ENCODE measurements at regions not wholly inside any gene's neighbourhood (a gene's known extent, or its start where the extent isn't known, plus 50 kb on each side); places are given as distances from the start of the nearest gene placed in this dataset.

DNA sequence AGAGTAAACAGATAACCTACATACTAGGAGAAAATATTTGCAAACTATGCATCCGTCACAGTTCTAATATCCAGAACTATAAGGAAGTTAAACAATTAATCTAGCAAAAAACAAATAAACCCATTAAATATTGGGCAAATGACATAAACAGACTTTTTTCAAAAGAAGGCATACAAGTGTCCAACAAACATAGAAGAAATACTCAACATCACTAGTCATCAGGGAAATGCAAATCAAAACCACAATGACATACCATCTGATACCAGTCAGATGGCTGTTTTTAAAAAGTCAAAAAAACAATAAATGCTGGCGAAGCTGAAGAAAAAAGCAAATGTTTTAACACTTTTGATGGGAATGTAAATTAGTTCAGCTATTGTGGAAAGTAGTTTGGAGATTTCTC, 1117.7 kb upstream of the MAP3K7 start:
- no peak overlapping the region for H3K9ac ChIP-seq (ENCODE audit: low read length)
- H3F3A ChIP-seq (ENCODE audit: insufficient read depth, low read length), result no peaks in the 10 kb centered on the region
- TF ChIP-seq EZH2phosphoT487 (IDR thresholded peaks at IDR 0.05; ENCODE audit: low read length) (no peak), EZH2 (optimal IDR thresholded peaks at IDR 0.05; ENCODE audit: low read depth, low read length) (no peak)
- TF ChIP-seq, protein P1, sequence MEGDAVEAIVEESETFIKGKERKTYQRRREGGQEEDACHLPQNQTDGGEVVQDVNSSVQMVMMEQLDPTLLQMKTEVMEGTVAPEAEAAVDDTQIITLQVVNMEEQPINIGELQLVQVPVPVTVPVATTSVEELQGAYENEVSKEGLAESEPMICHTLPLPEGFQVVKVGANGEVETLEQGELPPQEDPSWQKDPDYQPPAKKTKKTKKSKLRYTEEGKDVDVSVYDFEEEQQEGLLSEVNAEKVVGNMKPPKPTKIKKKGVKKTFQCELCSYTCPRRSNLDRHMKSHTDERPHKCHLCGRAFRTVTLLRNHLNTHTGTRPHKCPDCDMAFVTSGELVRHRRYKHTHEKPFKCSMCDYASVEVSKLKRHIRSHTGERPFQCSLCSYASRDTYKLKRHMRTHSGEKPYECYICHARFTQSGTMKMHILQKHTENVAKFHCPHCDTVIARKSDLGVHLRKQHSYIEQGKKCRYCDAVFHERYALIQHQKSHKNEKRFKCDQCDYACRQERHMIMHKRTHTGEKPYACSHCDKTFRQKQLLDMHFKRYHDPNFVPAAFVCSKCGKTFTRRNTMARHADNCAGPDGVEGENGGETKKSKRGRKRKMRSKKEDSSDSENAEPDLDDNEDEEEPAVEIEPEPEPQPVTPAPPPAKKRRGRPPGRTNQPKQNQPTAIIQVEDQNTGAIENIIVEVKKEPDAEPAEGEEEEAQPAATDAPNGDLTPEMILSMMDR (IDR thresholded peaks at IDR 0.05; ENCODE audit: low read length), result no peak
- no peaks in the 10 kb centered on the region for H3K27me3 ChIP-seq (replicated peaks; ENCODE audit: insufficient read depth, low read length)
- no peak for DNase-seq
- no peak overlapping the region for H3K4me3 ChIP-seq (ENCODE audit: low read length)
- H3K9me2 ChIP-seq (replicated peaks; ENCODE audit: insufficient read depth, low read length), result no peaks in the 10 kb centered on the region
- no peaks in the 10 kb centered on the region for H3K36me3 ChIP-seq (replicated peaks; ENCODE audit: insufficient read depth, low read length)
- no peaks in the 10 kb centered on the region for H4K20me1 ChIP-seq (ENCODE audit: insufficient read depth, low read length)
- H3K4me1 ChIP-seq (ENCODE audit: low read length), result peaks cover 13% of the 10 kb centered on the region; the same call in 1 of the 2 replicates
- no peaks in the 10 kb centered on the region for H3K9me3 ChIP-seq (replicated peaks; ENCODE audit: insufficient read depth, low read length)
- no peaks in the 10 kb centered on the region for H3K79me2 ChIP-seq (ENCODE audit: low read length)
- H3K4me2 ChIP-seq (ENCODE audit: low read depth, low read length), result peak overlapping the region; percentile 6; the same call in 1 of the 2 replicates
- no peak overlapping the region for H2AFZ ChIP-seq (ENCODE audit: low read length)
- no peak overlapping the region for H3K27ac ChIP-seq (ENCODE audit: low read length)

DNA sequence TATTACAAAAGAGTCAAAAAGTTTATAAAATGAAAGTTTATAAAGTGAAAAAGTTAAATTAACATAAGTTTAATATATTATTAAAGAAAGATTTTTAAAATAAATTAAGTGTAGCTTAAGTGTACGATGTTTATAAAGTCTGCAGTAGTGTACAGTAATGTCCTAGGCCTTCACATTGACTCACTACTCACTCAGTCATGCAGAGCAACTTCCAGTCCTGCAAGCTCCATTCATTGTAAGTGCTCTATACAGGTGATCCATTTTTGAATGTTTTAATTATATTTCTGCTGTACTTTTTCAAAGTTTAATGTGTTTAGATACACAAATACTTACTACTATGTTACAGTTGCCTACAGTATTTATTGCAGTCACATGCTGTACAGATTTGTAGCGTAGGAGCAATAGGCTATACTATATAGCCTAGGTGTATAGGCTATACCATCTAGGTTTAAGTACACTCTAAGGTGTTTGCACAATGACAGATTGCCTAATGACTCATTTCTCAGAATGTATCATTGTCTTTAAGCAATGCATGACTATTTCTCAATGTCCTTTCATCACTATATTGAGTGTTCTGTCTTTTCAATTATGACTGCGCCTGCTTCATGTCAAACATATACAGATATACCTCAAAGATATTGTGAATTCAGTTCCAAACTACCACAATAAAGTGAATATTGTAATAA, 1110.3 kb upstream of the MAP3K7 start:
- no peaks in the 10 kb centered on the region for H3K36me3 ChIP-seq (replicated peaks; ENCODE audit: insufficient read depth, low read length)
- no peaks in the 10 kb centered on the region for H3K79me2 ChIP-seq (ENCODE audit: low read length)

DNA sequence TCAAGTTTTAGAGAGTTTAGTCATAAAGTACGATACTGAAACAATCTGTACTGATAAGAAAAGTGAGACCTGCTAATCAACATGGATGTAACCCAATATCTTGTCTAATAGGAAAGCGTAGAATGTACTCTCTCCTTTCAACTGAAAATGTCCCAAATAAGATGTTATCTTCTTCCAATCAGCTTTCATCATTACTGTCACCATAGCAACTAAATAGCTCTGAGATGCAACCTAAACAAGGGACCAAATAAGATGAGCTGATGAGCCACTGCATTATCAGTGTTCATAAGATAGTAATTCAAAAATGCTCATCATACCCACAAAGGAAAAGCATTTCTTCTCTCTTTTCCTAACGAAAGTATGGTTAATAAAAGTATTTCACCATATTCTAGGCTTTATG, 1108.3 kb upstream of the MAP3K7 start:
- TF ChIP-seq EZH2phosphoT487 (IDR thresholded peaks at IDR 0.05; ENCODE audit: low read length) (no peak), EZH2 (optimal IDR thresholded peaks at IDR 0.05; ENCODE audit: low read depth, low read length) (no peak)
- TF ChIP-seq, protein P1 (IDR thresholded peaks at IDR 0.05; ENCODE audit: low read length), result no peak
- no peak for DNase-seq
- Histone ChIP-seq H3K4me1 (ENCODE audit: low read length) (no peaks in the 10 kb centered on the region), H3K27me3 (replicated peaks; ENCODE audit: insufficient read depth, low read length) (no peaks in the 10 kb centered on the region), H3K9me3 (replicated peaks; ENCODE audit: insufficient read depth, low read length) (no peaks in the 10 kb centered on the region), H3K79me2 (ENCODE audit: low read length) (no peaks in the 10 kb centered on the region), H3K9me2 (replicated peaks; ENCODE audit: insufficient read depth, low read length) (no peaks in the 10 kb centered on the region), H2AFZ (ENCODE audit: low read length) (no peak overlapping the region), H3K9ac (ENCODE audit: low read length) (no peak overlapping the region), H3K4me3 (ENCODE audit: low read length) (no peak overlapping the region), H3K36me3 (replicated peaks; ENCODE audit: insufficient read depth, low read length) (no peaks in the 10 kb centered on the region), H3F3A (ENCODE audit: insufficient read depth, low read length) (no peaks in the 10 kb centered on the region), H4K20me1 (ENCODE audit: insufficient read depth, low read length) (no peaks in the 10 kb centered on the region), H3K27ac (ENCODE audit: low read length) (no peak overlapping the region), H3K4me2 (ENCODE audit: low read depth, low read length) (no peak overlapping the region)

More for the DNA sequence above, 1110.3 kb upstream of the MAP3K7 start:
- H3K4me2 ChIP-seq (ENCODE audit: low read depth, low read length), result no peak overlapping the region
- H3K27ac ChIP-seq (ENCODE audit: low read length), result no peak overlapping the region
- H3K4me3 ChIP-seq (ENCODE audit: low read length), result no peak overlapping the region
- no peaks in the 10 kb centered on the region for H3K9me3 ChIP-seq (replicated peaks; ENCODE audit: insufficient read depth, low read length)
- no peaks in the 10 kb centered on the region for H3K4me1 ChIP-seq (ENCODE audit: low read length)
- no peaks in the 10 kb centered on the region for H3F3A ChIP-seq (ENCODE audit: insufficient read depth, low read length)
- no peaks in the 10 kb centered on the region for H4K20me1 ChIP-seq (ENCODE audit: insufficient read depth, low read length)
- H3K9me2 ChIP-seq (replicated peaks; ENCODE audit: insufficient read depth, low read length), result no peaks in the 10 kb centered on the region
- H2AFZ ChIP-seq (ENCODE audit: low read length), result no peak overlapping the region
- H3K27me3 ChIP-seq (replicated peaks; ENCODE audit: insufficient read depth, low read length), result no peaks in the 10 kb centered on the region
- no peak overlapping the region for H3K9ac ChIP-seq (ENCODE audit: low read length)
- TF ChIP-seq, protein P1 (IDR thresholded peaks at IDR 0.05; ENCODE audit: low read length), result no peak
- TF ChIP-seq EZH2 (optimal IDR thresholded peaks at IDR 0.05; ENCODE audit: low read depth, low read length), result no peak
- no peak for TF ChIP-seq EZH2phosphoT487 (IDR thresholded peaks at IDR 0.05; ENCODE audit: low read length)
- DNase-seq, result no peak

Data from MM.1S (cell line).